HG02840 (cell line): ENCODE measurements at regions not wholly inside any gene's neighbourhood (a gene's known extent, or its start where the extent isn't known, plus 50 kb on each side); places are given as distances from the start of the nearest gene placed in this dataset.

Experiments used
- ATAC-seq: cut with Tn5 transposase; IDR thresholded peaks from one replicate; pipeline ENCODE4 v1.9.1; 2021; ENCODE audit warnings: mild to moderate bottlenecking, moderate library complexity, moderate number of reproducible peaks; ENCODE audit not compliant: unreplicated experiment, low FRiP score

GRCh38 chr5:173777674-173778073 lies 110.5 kb upstream of the CPEB4 start:
- no peak for ATAC-seq

- ATAC-seq = no peak
Measured at GRCh38 chr5:173778152-173778782, 109.9 kb upstream of the CPEB4 start.

DNA sequence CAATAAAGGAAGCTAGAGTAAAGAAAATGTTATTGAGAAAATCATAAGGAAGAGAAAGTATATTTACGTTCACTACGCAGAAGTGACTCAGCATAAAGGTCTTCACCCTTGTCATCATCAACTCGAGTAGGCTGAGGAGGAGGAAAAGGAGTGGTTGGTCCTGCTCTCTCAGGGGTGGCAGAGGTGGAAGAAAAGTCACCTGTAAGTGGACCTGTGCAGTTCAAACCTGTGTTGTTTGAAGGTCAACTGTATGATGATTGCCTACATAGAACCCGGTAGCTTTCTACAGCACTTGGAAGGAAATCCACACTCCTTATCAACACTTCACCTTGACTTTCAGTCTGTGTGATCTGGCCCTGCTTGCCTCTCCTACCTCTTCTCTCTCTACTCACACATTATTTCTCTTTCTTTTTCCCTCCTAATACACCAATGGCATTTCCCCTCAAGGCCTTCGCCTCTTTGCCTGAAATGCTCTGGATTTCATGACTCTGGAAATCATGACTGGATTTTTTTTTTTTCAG lies 109.3 kb upstream of the CPEB4 start:
- no peak for ATAC-seq

- no peak for ATAC-seq
Measured at GRCh38 chr5:173780235-173781234, 107.6 kb upstream of the CPEB4 start.

DNA sequence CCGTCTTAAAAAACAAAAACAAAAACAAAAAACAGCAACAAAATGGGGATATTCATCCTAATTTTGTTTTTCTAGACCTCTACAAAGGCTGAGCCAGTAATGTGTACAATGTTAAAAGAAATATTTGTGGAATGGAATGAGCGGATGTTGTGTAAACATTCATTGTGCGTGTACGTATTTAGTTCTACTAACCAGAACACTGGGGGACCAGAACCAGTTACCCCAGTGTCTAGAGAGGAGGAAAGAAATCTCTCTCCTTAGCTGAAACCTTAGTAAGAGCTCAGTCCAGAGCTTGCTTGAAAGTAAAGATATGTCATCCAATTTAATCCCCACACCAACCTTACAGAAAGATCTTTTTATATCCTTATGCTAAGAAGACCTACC lies 106.7 kb upstream of the CPEB4 start:
- no peak for ATAC-seq

GRCh38 chr5:173781816-173782670 lies 106.1 kb upstream of the CPEB4 start:
- ATAC-seq = no peak

DNA sequence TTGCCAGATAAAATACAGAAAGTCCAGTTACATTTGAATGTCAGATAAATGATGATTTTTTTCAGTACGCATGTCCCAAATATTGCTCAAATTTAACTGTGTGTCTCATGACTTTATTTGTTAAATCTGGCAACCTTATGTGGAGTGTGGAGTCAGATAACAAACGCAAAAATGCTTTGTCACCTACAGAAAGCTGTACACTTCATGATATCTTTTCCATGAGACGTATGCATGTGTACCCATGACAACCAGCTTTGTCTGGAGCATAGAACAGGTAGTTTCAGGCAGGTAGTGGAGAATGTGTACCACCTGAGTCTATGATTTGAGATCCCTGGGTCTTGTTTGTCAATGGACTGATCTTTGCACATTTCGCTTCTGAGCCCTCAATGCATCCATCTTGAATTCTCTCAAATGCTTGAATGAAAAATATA lies 105.5 kb upstream of the CPEB4 start:
- no peak for ATAC-seq

- ATAC-seq = no peak
Measured at GRCh38 chr5:173783371-173783770, 104.8 kb upstream of the CPEB4 start.

DNA sequence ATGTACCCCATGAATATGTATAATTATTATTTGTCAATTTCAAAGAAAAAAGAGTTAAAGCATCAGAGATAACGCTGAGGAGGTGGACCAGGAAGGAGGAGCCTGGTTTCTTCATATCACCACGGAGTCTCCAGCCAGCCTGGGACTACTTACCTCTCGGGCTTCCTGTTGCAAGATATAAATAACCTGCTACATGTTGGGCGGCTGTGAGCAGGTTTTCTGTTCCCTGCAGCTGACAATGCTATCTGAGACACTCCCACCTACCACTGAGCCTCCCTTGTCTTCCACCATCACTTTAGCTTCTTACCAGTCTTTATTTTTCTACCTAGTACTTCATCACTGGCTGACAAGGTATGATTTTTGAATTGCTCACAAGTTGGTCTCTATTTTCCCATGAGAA lies 102.7 kb upstream of the CPEB4 start:
- no peak for ATAC-seq

DNA sequence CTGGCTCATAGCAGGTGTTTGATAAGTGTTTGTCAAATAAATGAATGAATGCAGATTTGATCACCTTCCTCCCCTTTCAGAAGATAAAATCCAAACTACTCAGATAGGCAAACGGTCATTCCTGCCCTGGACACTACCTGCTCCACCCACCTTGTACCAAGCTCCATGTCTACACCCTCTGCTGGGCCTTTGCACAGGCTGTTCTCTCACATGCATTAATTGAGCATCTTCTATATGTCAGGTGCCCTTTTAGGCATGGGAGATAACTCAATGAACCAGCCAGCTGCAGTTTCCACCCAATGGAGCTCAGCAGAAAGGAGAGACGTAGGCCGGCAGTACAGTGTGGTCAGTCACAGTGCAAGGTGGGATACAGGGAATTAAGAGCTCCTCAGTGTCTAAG lies 102.3 kb upstream of the CPEB4 start:
- no peak for ATAC-seq

DNA sequence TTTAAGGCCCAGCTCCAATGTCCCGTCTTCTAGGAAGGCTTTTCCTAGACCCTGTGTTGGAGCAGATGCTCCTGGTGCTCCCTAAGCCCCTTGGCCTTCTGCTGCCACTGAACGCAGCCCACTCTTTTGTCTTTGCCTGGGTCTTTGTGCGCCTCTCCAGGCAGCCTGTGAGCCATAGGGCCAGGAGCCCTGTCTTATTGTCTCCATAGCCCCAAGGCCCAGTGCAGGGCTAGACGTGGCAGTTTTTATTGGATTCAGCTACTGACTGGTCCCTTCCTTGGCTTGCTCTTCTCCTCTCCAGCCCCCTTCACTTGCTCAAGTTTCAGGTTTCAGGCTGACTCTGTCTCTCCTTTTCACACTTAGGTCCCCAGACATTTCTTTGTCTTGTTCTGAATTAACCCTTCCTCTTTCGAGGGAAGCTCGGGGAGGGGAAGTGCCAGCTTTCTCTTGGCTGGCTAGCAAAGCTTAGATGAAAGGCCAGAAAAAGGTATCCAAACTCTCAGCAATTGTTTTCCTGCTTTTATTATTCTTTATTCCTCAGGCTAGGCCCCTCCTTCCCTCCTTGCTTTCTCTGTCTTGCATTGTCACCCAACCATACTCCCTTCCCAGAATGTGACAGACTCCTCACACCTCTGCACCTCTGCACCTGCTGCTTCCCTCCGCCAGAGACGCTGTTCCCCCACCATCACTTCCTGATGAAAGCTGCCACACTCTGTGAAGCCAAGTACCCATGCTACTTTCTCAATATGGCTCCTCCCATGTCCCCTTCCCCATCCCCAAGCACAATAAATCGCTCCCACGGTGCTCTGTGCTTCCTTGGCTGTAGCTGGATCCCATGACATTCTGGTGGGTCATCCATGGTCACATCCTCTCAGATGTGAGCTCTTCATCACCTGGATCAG lies 101.6 kb upstream of the CPEB4 start:
- ATAC-seq = peak; percentile 64

DNA sequence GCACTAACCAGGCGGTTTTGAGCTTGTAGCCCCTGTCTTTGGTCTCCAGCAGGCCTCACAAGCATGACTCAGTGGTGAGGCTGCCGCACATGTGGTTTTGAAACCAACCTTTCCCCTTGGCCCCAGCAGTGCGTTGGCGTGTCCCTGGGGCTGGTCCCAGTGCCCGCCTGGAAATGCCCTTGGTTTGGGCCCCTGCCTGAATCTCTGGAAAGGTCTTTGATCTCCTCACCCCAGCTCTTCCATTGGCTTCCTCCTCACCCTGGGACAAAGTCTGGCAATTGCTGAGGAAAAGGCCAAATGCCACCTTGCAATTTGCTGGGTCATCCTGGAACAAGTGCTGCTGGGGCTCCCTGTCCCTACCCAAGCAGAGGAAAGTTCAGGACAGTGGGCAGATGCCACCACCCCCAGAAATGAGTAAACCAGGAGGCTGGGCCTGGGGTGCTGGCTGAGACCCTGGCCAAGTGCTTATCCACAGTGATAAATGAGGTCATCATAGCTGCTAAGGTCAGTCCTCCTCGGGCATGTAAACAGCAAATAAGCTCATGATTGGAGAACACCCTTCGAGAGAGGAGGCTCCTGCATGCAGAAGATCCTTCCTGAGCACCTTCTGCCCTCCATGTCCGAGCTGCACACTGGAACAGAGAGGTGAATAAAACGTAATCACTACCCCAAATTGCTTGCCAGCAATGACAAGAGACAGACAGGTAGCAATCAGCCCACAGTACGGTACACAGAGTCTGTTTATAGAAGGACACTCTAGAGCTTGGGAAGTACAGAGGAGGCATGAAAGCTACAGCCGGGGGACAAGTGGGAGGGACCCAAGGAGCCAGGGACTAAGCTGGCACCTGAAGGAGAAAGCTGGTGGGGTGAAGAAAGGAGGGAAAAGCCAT lies 98.9 kb upstream of the CPEB4 start:
- no peak for ATAC-seq

DNA sequence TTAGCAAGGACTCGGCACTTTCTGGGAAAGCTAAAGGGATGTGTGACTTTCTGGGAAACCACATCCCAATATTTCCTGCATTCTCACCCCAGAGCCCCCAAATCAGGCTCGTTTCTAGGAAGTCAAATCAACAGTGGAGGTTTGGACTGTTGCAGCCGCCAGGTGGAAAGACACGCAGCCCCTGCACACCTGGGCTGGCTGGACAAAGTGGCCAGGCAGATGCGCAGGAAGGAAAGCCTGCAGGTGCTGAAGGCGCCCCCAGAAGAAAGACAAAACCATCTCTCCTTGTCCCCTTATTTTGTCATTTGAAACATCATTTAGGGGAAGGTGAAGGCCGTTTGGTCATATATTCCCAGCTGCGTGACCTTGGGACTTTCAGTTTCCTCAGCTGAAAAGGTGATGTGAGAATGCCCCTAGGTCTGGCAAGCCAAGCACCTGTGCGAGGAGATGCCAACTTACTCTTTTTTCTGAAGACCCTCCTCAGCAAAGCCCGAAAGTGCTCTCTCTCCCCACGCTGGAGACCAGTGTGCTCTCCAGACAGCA lies 97.9 kb upstream of the CPEB4 start:
- no peak for ATAC-seq

DNA sequence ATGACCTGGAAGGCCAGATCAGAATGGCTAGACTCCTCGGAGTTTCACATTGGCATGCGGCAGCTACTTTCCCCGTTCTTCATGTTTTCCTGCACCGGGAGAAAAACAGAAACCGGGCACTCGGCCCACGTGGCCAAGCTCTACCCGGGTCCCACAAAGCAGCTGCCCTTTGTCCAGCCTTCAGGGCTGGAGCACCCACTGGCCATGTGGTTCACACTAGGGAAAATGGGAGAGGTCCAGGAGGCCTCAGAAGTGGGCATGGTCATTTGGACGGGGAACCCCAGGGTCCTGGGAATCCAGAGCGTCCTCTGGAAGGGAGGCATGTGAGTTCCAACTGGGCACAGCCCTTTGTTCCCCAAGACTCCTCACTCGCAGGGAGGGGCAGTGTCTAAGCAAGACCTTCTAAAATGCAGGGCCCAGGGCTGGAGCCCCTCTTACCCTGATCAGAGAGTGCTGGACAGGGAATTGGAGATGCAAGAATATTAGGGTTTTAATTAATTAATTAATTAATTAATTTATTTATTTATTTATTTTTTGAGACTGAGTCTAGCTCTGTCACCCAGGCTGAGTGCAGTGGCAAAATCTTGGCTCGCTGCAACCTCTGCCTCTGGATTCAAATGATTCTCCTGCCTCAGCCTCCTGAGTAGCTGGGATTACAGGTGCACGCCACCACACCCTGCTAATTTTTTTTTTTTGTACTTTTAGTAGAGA lies 97.2 kb upstream of the CPEB4 start:
- no peak for ATAC-seq

- no peak for ATAC-seq
Measured at GRCh38 chr5:173791878-173792277, 96.3 kb upstream of the CPEB4 start.

GRCh38 chr5:173792781-173793547 lies 95.2 kb upstream of the CPEB4 start:
- no peak for ATAC-seq
